ENCODE measurements at regions not wholly inside any gene's neighbourhood (a gene's known extent, or its start where the extent isn't known, plus 50 kb on each side); places are given as distances from the start of the nearest gene placed in this dataset.

GRCh38 chr9:38286357-38286756 is 106.1 kb upstream of the ALDH1B1 start:
- no peak for TF ChIP-seq CTCF (conservative IDR thresholded peaks at IDR 0.05)
- no peak overlapping the region for H3K27ac ChIP-seq

GRCh38 chr9:38285236-38285635 is 107.3 kb upstream of the ALDH1B1 start:
- no peak for TF ChIP-seq CTCF (conservative IDR thresholded peaks at IDR 0.05)
- H3K27ac ChIP-seq, result no peak overlapping the region

GRCh38 chr9:38284588-38285051 is 107.9 kb upstream of the ALDH1B1 start:
- TF ChIP-seq CTCF (conservative IDR thresholded peaks at IDR 0.05), result no peak

GRCh38 chr9:38284039-38284575 is 108.4 kb upstream of the ALDH1B1 start:
- no peak for TF ChIP-seq CTCF (conservative IDR thresholded peaks at IDR 0.05)
- H3K27ac ChIP-seq, result no peak overlapping the region

More at GRCh38 chr9:38284588-38285051, 107.9 kb upstream of the ALDH1B1 start:
- no peak overlapping the region for H3K27ac ChIP-seq

GRCh38 chr9:38282756-38283155 is 109.7 kb upstream of the ALDH1B1 start:
- H3K27ac ChIP-seq, result no peak overlapping the region
- TF ChIP-seq CTCF (conservative IDR thresholded peaks at IDR 0.05), result no peak

- TF ChIP-seq CTCF (conservative IDR thresholded peaks at IDR 0.05), result no peak
- H3K27ac ChIP-seq, result no peak overlapping the region
Measured at GRCh38 chr9:38281917-38282316, 110.6 kb upstream of the ALDH1B1 start.

- H3K27ac ChIP-seq, result no peak overlapping the region
- TF ChIP-seq CTCF (conservative IDR thresholded peaks at IDR 0.05), result no peak
Measured at GRCh38 chr9:38281196-38281595, 111.3 kb upstream of the ALDH1B1 start.
